ENCODE measurements at regions not wholly inside any gene's neighbourhood (a gene's known extent, or its start where the extent isn't known, plus 50 kb on each side); places are given as distances from the start of the nearest gene placed in this dataset.

- DNase-seq (ENCODE audit: low read depth in 4 of 4, low spot score in 3 of 4) = no peak
Measured at GRCh38 chr3:115438799-115439198, 184.5 kb upstream of the GAP43 start.

- DNase-seq (ENCODE audit: low read depth in 4 of 4, low spot score in 3 of 4) = no peak
Measured at GRCh38 chr3:115445559-115445958, 177.8 kb upstream of the GAP43 start.

- DNase-seq (ENCODE audit: low read depth in 4 of 4, low spot score in 3 of 4) = no peak
Measured at GRCh38 chr3:115448851-115449250, 174.5 kb upstream of the GAP43 start.

- DNase-seq (ENCODE audit: low read depth in 4 of 4, low spot score in 3 of 4) = no peak
Measured at GRCh38 chr3:115450036-115450435, 173.3 kb upstream of the GAP43 start.

- no peak for DNase-seq (ENCODE audit: low read depth in 4 of 4, low spot score in 3 of 4)
Measured at GRCh38 chr3:115464036-115464435, 159.3 kb upstream of the GAP43 start.

- peak in 1 of 4 donors; percentile 6 for DNase-seq (ENCODE audit: low read depth in 4 of 4, low spot score in 3 of 4)
Measured at GRCh38 chr3:115469649-115470048, 153.7 kb upstream of the GAP43 start.

GRCh38 chr3:115470254-115470653 lies 153.1 kb upstream of the GAP43 start:
- DNase-seq (ENCODE audit: low read depth in 4 of 4, low spot score in 3 of 4) = no peak

GRCh38 chr3:115475178-115476041 lies 147.9 kb upstream of the GAP43 start:
- DNase-seq (ENCODE audit: low read depth in 4 of 4, low spot score in 3 of 4) = no peak

- DNase-seq (ENCODE audit: low read depth in 4 of 4, low spot score in 3 of 4) = no peak
Measured at GRCh38 chr3:115476472-115476871, 146.8 kb upstream of the GAP43 start.

- DNase-seq (ENCODE audit: low read depth in 4 of 4, low spot score in 3 of 4) = no peak
Measured at GRCh38 chr3:115478359-115478758, 145.0 kb upstream of the GAP43 start.

GRCh38 chr3:115486880-115487279 lies 136.4 kb upstream of the GAP43 start:
- DNase-seq (ENCODE audit: low read depth in 4 of 4, low spot score in 3 of 4) = no peak

GRCh38 chr3:115487968-115488367 lies 135.3 kb upstream of the GAP43 start:
- DNase-seq (ENCODE audit: low read depth in 4 of 4, low spot score in 3 of 4) = no peak

- no peak for DNase-seq (ENCODE audit: low read depth in 4 of 4, low spot score in 3 of 4)
Measured at GRCh38 chr3:115488409-115488808, 134.9 kb upstream of the GAP43 start.

GRCh38 chr3:115494826-115495225 lies 128.5 kb upstream of the GAP43 start:
- DNase-seq (ENCODE audit: low read depth in 4 of 4, low spot score in 3 of 4) = no peak

- no peak for DNase-seq (ENCODE audit: low read depth in 4 of 4, low spot score in 3 of 4)
Measured at GRCh38 chr3:115498421-115498820, 124.9 kb upstream of the GAP43 start.

GRCh38 chr3:115498898-115499297 lies 124.4 kb upstream of the GAP43 start:
- DNase-seq (ENCODE audit: low read depth in 4 of 4, low spot score in 3 of 4) = no peak

- DNase-seq (ENCODE audit: low read depth in 4 of 4, low spot score in 3 of 4) = no peak
Measured at GRCh38 chr3:115499666-115500065, 123.6 kb upstream of the GAP43 start.

GRCh38 chr3:115500795-115501194 lies 122.5 kb upstream of the GAP43 start:
- no peak for DNase-seq (ENCODE audit: low read depth in 4 of 4, low spot score in 3 of 4)

- no peak for DNase-seq (ENCODE audit: low read depth in 4 of 4, low spot score in 3 of 4)
Measured at GRCh38 chr3:115502128-115502527, 121.2 kb upstream of the GAP43 start.

- DNase-seq (ENCODE audit: low read depth in 4 of 4, low spot score in 3 of 4) = peak in 1 of 4 donors; percentile 30
Measured at GRCh38 chr3:115503394-115503793, 119.9 kb upstream of the GAP43 start.

- no peak for DNase-seq (ENCODE audit: low read depth in 4 of 4, low spot score in 3 of 4)
Measured at GRCh38 chr3:115508562-115508961, 114.7 kb upstream of the GAP43 start.

GRCh38 chr3:115512565-115513415 lies 110.5 kb upstream of the GAP43 start:
- peak; percentile 33 to 43 (median 38) for DNase-seq (ENCODE audit: low read depth in 4 of 4, low spot score in 3 of 4)
